H1 (cell line): ENCODE measurements at regions not wholly inside any gene's neighbourhood (a gene's known extent, or its start where the extent isn't known, plus 50 kb on each side); places are given as distances from the start of the nearest gene placed in this dataset.

Source experiments
- CTCF ChIA-PET: fragments of 300-600 bp; sonication (Branson Sonifier 250); formaldehyde crosslinking; loops from one replicate; lab custom pipeline; 2021; ENCODE audit not compliant: partially characterized antibody; lab: Charles Lee
- POLR2A ChIA-PET: fragments of 300-600 bp; sonication (Branson Sonifier 250); formaldehyde crosslinking; loops from one replicate; lab custom pipeline; 2021; ENCODE audit warnings: inconsistent platforms; ENCODE audit not compliant: partially characterized antibody; lab: Charles Lee
- DNase-seq, 2 experiments: peaks; one replicate each; pipeline versions ENCODE4 v3.0.0 to v3.0.0-alpha.2; 2010 to 2022; ENCODE audit warnings: low spot score in 2 of 2, low read depth in 1 of 2, mixed read lengths in 1 of 2
- FAIRE-seq: peaks from 2 replicates; lab custom pipeline; 2011; peaks lifted over from hg19 to GRCh38; lab: Jason Lieb, UNC
- H2AFZ ChIP-seq: 2 replicates; pipeline ENCODE4 v1.8.1; 2012; ENCODE audit warnings: low read length, inconsistent platforms
- H2AK5ac ChIP-seq: 2 replicates; pipeline ENCODE4 v1.6.1; 2013; ENCODE audit warnings: low read depth, low read length
- H2BK120ac ChIP-seq: replicated peaks from 2 replicates; pipeline ENCODE3; 2013; ENCODE audit warnings: low read depth, low read length, inconsistent platforms
- H2BK12ac ChIP-seq: 2 replicates; pipeline ENCODE4 v1.6.1; 2013; ENCODE audit warnings: low read depth, low read length
- H2BK15ac ChIP-seq: 2 replicates; pipeline ENCODE4 v1.6.1; 2013; ENCODE audit warnings: low read length
- H2BK20ac ChIP-seq: 2 replicates; pipeline ENCODE4 v1.6.1; 2013; ENCODE audit warnings: low read length
- H2BK5ac ChIP-seq: 2 replicates; pipeline ENCODE4 v1.6.1; 2013; ENCODE audit warnings: low read depth, low read length
- H3K14ac ChIP-seq: 2 replicates; pipeline ENCODE4 v1.6.1; 2013; ENCODE audit warnings: inconsistent platforms; ENCODE audit not compliant: insufficient read length
- H3K18ac ChIP-seq: 2 replicates; pipeline ENCODE4 v1.6.1; 2013; ENCODE audit warnings: low read length; ENCODE audit errors: extremely low read depth
- H3K23ac ChIP-seq: 2 replicates; pipeline ENCODE4 v1.6.1; 2013; ENCODE audit warnings: inconsistent platforms; ENCODE audit not compliant: insufficient read length
- H3K23me2 ChIP-seq: 2 replicates; pipeline ENCODE4 v1.6.1; 2013; ENCODE audit warnings: low read depth, low read length
- H3K27ac ChIP-seq: 2 replicates; pipeline ENCODE4 v1.6.1; 2011; ENCODE audit warnings: low read depth, low read length, inconsistent platforms
- H3K27me3 ChIP-seq, 4 experiments: replicated peaks in 1 of 4; 1 replicate in 1 of 4; 2 replicates in 3 of 4; pipeline versions ENCODE4 v1.6.1 to v1.8.1; 2011 to 2013; ENCODE audit warnings: low read length in 3 of 4, mild to moderate bottlenecking in 3 of 4, inconsistent platforms in 2 of 4, mixed read lengths in 2 of 4, moderate library complexity in 1 of 4; ENCODE audit not compliant: control insufficient read depth in 3 of 4, insufficient read depth in 3 of 4; ENCODE audit errors: extremely low read depth in 1 of 4
- H3K36me3 ChIP-seq, 4 experiments: 2 replicates each; pipeline versions ENCODE4 v1.6.1 to v1.8.1; 2011 to 2013; ENCODE audit warnings: mild to moderate bottlenecking in 4 of 4, low read length in 3 of 4, moderate library complexity in 2 of 4, control low read depth in 1 of 4, inconsistent platforms in 1 of 4; ENCODE audit not compliant: insufficient read depth in 4 of 4, control insufficient read depth in 2 of 4
- H3K4ac ChIP-seq: replicated peaks from 2 replicates; pipeline ENCODE3; 2013; ENCODE audit warnings: low read length, low read depth, mixed read lengths, inconsistent platforms; ENCODE audit not compliant: insufficient read length
- H3K4me1 ChIP-seq, 4 experiments: replicated peaks in 1 of 4; 1 replicate in 1 of 4; 2 replicates in 3 of 4; pipeline versions ENCODE4 v1.6.1 to v1.8.1; 2011 to 2013; ENCODE audit warnings: low read length in 3 of 4, inconsistent platforms in 2 of 4, mixed read lengths in 1 of 4; ENCODE audit not compliant: insufficient read depth in 4 of 4, control insufficient read depth in 3 of 4
- H3K4me2 ChIP-seq, 2 experiments: 2 replicates each; pipeline versions ENCODE4 v1.6.1 to v1.8.1; 2011 to 2013; ENCODE audit warnings: low read depth in 2 of 2, low read length in 2 of 2, control low read depth in 1 of 2, inconsistent platforms in 1 of 2, mild to moderate bottlenecking in 1 of 2; ENCODE audit not compliant: insufficient read depth in 1 of 2
- H3K4me3 ChIP-seq, 4 experiments: fragments of 200-600, 300-600 bp in 1 of 4; sonication (generic), shearing (Covaris generic), sonication (Bioruptor Twin) in 1 of 4; 2 replicates each; pipeline versions ENCODE4 v1.5.1 to v1.8.1; 2011 to 2016; ENCODE audit warnings: low read length in 4 of 4, low read depth in 3 of 4, control low read depth in 2 of 4, inconsistent platforms in 2 of 4, mild to moderate bottlenecking in 2 of 4, mixed read lengths in 1 of 4, moderate library complexity in 1 of 4; ENCODE audit not compliant: insufficient read depth in 2 of 4; ENCODE audit errors: extremely low read depth in 1 of 4
- H3K56ac ChIP-seq: replicated peaks from 2 replicates; pipeline ENCODE3; 2013; ENCODE audit warnings: low read depth, mild to moderate bottlenecking, mixed read lengths, low read length, inconsistent platforms; ENCODE audit not compliant: insufficient read length
- H3K79me1 ChIP-seq: 2 replicates; pipeline ENCODE4 v1.6.1; 2013; ENCODE audit warnings: low read depth, low read length, control low read depth
- H3K79me2 ChIP-seq, 2 experiments: 2 replicates each; pipeline versions ENCODE4 v1.6.1 to v1.8.1; 2012 to 2013; ENCODE audit warnings: low read length in 2 of 2, mild to moderate bottlenecking in 2 of 2, inconsistent platforms in 1 of 2; ENCODE audit not compliant: insufficient read depth in 2 of 2, control insufficient read depth in 1 of 2
- H3K9ac ChIP-seq, 4 experiments: replicated peaks in 1 of 4; 1 replicate in 1 of 4; 2 replicates in 3 of 4; pipeline versions ENCODE4 v1.6.1 to v1.8.1; 2011 to 2013; ENCODE audit warnings: low read depth in 3 of 4, low read length in 3 of 4, control low read depth in 2 of 4, mild to moderate bottlenecking in 2 of 4, moderate library complexity in 2 of 4, inconsistent platforms in 1 of 4; ENCODE audit errors: extremely low read depth in 1 of 4
- H3K9me3 ChIP-seq, 2 experiments: 2 replicates each; pipeline versions ENCODE4 v1.6.1 to v1.8.1; 2012 to 2013; ENCODE audit warnings: mild to moderate bottlenecking in 2 of 2, moderate library complexity in 2 of 2, control low read depth in 1 of 2, inconsistent platforms in 1 of 2, low read depth in 1 of 2, low read length in 1 of 2, mixed read lengths in 1 of 2; ENCODE audit not compliant: insufficient read depth in 2 of 2
- H4K20me1 ChIP-seq, 2 experiments: replicated peaks in 1 of 2; 2 replicates each; pipeline versions ENCODE3 to v1.8.1; 2011 to 2013; ENCODE audit warnings: inconsistent platforms in 2 of 2, low read length in 2 of 2, mild to moderate bottlenecking in 1 of 2; ENCODE audit not compliant: insufficient read depth in 2 of 2, control insufficient read depth in 1 of 2
- H4K5ac ChIP-seq: 2 replicates; pipeline ENCODE4 v1.6.1; 2013; ENCODE audit warnings: low read length, low read depth, mixed read lengths, inconsistent platforms; ENCODE audit not compliant: insufficient read length
- H4K8ac ChIP-seq: 2 replicates; pipeline ENCODE4 v1.8.0; 2013; ENCODE audit warnings: mild to moderate bottlenecking, moderate library complexity, low read length, inconsistent platforms; ENCODE audit not compliant: insufficient read depth; ENCODE audit errors: extremely low read depth
- H4K91ac ChIP-seq: replicated peaks from 2 replicates; pipeline ENCODE3; 2013; ENCODE audit warnings: low read length, mixed read lengths, inconsistent platforms; ENCODE audit not compliant: insufficient read length
- BACH1 ChIP-seq: IDR thresholded peaks from 2 replicates; pipeline ENCODE4 v1.6.1; 2012; ENCODE audit warnings: low read length, improper control_type of control experiment
- BRCA1 ChIP-seq: IDR thresholded peaks from 2 replicates; pipeline ENCODE4 v1.6.1; 2012; ENCODE audit warnings: low read depth, low read length, improper control_type of control experiment
- CHD2 ChIP-seq: IDR thresholded peaks from 2 replicates; pipeline ENCODE4 v1.6.1; 2012; ENCODE audit warnings: low read length, improper control_type of control experiment
- CREB1 ChIP-seq: IDR thresholded peaks from 2 replicates; pipeline ENCODE4 v1.6.1; 2012; ENCODE audit warnings: inconsistent platforms
- CTBP2 ChIP-seq: IDR thresholded peaks from 2 replicates; pipeline ENCODE4 v1.7.0; 2011; ENCODE audit warnings: borderline replicate concordance, mild to moderate bottlenecking, moderate library complexity, mixed read lengths, low read length; ENCODE audit not compliant: insufficient read depth, insufficient read length
- GABPA ChIP-seq: IDR thresholded peaks from 2 replicates; pipeline ENCODE4 v1.6.1; 2011; ENCODE audit warnings: mild to moderate bottlenecking, low read length, moderate library complexity, borderline replicate concordance; ENCODE audit not compliant: insufficient read depth
- HDAC2 ChIP-seq, 2 experiments: fragments of 300-600 bp in 1 of 2; sonication (generic) in 1 of 2; IDR thresholded peaks; 2 replicates each; pipeline ENCODE4 v1.6.1; 2011 to 2012; ENCODE audit warnings: low read depth in 2 of 2, low read length in 2 of 2, mild to moderate bottlenecking in 2 of 2, moderate library complexity in 2 of 2, borderline replicate concordance in 1 of 2, inconsistent platforms in 1 of 2
- HDAC6 ChIP-seq: IDR thresholded peaks from one replicate; pipeline ENCODE4 v1.7.1; 2012; ENCODE audit warnings: low read depth, mild to moderate bottlenecking, inconsistent platforms, low read length, moderate library complexity
- KDM4A ChIP-seq: IDR thresholded peaks from one replicate; pipeline ENCODE4 v1.7.1; 2012; ENCODE audit warnings: low read depth, mild to moderate bottlenecking, moderate library complexity, low read length, inconsistent platforms; ENCODE audit not compliant: severe bottlenecking
- KDM5A ChIP-seq: fragments of 200-600 bp; IDR thresholded peaks from 2 replicates; pipeline ENCODE4 v1.7.1; 2012; ENCODE audit warnings: mild to moderate bottlenecking, low read length, inconsistent platforms, mixed read lengths
- RFX5 ChIP-seq: IDR thresholded peaks from 2 replicates; pipeline ENCODE4 v1.6.1; 2011; ENCODE audit warnings: low read depth, low read length, improper control_type of control experiment, borderline replicate concordance
- RXRA ChIP-seq: IDR thresholded peaks from 2 replicates; pipeline ENCODE4 v1.6.1; 2011; ENCODE audit warnings: low read depth, mild to moderate bottlenecking, low read length, moderate library complexity; ENCODE audit not compliant: insufficient read depth
- SP2 ChIP-seq: IDR thresholded peaks from 2 replicates; pipeline ENCODE4 v1.6.1; 2012; ENCODE audit warnings: mild to moderate bottlenecking, low read length, inconsistent platforms
- TBP ChIP-seq: IDR thresholded peaks from 2 replicates; pipeline ENCODE4 v1.6.1; 2011; ENCODE audit warnings: low read depth, low read length, improper control_type of control experiment
- WGBS, 2 experiments: shearing (Covaris generic) in 1 of 2; methylation state at CpG; one replicate each; pipeline versions ENCODE4 v1.1.6 to v1.1.7; 2013 to 2015; ENCODE audit warnings: low lambda C conversion rate in 2 of 2, mixed read lengths in 2 of 2, inconsistent platforms in 1 of 2, low coverage in 1 of 2, missing lambda C conversion rate in 1 of 2; ENCODE audit not compliant: insufficient replicate concordance in 2 of 2, insufficient coverage in 1 of 2, insufficient read length in 1 of 2; ENCODE audit errors: extremely low coverage in 1 of 2, missing lambda C conversion rate in 1 of 2; 5-methylcytosine and 5-hydroxymethylcytosine counted together
- TF ChIP-seq, protein P1 (sequence below): IDR thresholded peaks from 2 replicates; pipeline ENCODE4 v1.6.1; 2012; ENCODE audit warnings: inconsistent platforms

DNA sequence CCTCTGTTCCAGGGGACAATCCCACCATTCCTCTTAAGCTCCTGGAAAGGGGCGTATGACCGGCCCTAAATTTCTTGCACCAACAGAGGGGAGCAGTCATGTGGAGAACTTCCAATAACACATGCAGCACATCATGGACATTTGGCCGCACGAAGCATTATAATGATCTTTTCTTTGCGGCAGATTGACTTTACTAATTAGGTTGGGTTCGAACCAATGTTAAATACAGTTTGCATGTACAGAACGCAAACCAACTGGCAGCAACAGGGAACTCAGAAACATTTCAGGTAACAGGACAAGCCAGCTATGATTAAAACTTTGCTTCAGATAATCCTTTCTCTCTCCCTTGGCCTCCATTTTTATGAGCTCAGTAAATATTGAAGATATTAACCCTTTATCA is 100.8 kb upstream of the ADPGK start:
- H3K9ac ChIP-seq, result no peak overlapping the region
- TF ChIP-seq CHD2, result no peak
- no peak for TF ChIP-seq KDM5A
- TF ChIP-seq RFX5, result no peak
- no peak for TF ChIP-seq HDAC2 (IDR thresholded peaks at IDR 0.05; ENCODE audit: borderline replicate concordance in 1 of 2, low read depth in 2 of 2, low read length in 2 of 2)
- no peak for TF ChIP-seq GABPA
- TF ChIP-seq CREB1, result no peak
- no peak for TF ChIP-seq BACH1
- TF ChIP-seq RXRA, result no peak
- TF ChIP-seq BRCA1, result no peak
- no peak for TF ChIP-seq TBP
- no peak for TF ChIP-seq SP2
- TF ChIP-seq, protein P1, sequence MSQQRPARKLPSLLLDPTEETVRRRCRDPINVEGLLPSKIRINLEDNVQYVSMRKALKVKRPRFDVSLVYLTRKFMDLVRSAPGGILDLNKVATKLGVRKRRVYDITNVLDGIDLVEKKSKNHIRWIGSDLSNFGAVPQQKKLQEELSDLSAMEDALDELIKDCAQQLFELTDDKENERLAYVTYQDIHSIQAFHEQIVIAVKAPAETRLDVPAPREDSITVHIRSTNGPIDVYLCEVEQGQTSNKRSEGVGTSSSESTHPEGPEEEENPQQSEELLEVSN, result no peak
- TF ChIP-seq KDM4A, result no peak
- TF ChIP-seq CTBP2, result no peak
- TF ChIP-seq HDAC6, result no peak
- TF ChIP-seq, all 59 proteins: peak for 0
- Histone ChIP-seq H3K4me3 (no peak overlapping the region), H2AK5ac (no peak overlapping the region), H4K20me1 (no peaks in the 10 kb centered on the region), H4K5ac (no peak overlapping the region), H2BK15ac (no peak overlapping the region), H3K14ac (no peak overlapping the region), H3K56ac (no peak overlapping the region), H3K79me2 (no peaks in the 10 kb centered on the region), H4K8ac (no peak overlapping the region), H3K4me2 (no peak overlapping the region), H2BK120ac (no peak overlapping the region), H3K23ac (no peak overlapping the region), H2AFZ (no peak overlapping the region), H3K9me3 (no peaks in the 10 kb centered on the region; a peak in 1 of 4 replicates), H4K91ac (no peak overlapping the region), H2BK5ac (no peak overlapping the region), H3K79me1 (no peaks in the 10 kb centered on the region), H3K27me3 (no peaks in the 10 kb centered on the region), H3K18ac (no peak overlapping the region), H3K4me1 (no peaks in the 10 kb centered on the region), H3K36me3 (no peaks in the 10 kb centered on the region), H3K4ac (no peak overlapping the region), H3K23me2 (0 out of 2 replicates have a peak, but pooled peaks cover 1% of the 10 kb centered on the region), H2BK12ac (no peak overlapping the region), H3K27ac (no peak overlapping the region), H2BK20ac (no peak overlapping the region)
- DNase-seq (no peak), FAIRE-seq (no peak)
- ChIA-PET CTCF (no interaction called here), POLR2A (no interaction called here)
- 94% methylated on average over 7 of the region's 7 CpGs; no CpG with 5 or more reads in 1 of the 2 experiments for WGBS, 2 experiments
